ENCODE measurements at regions not wholly inside any gene's neighbourhood (a gene's known extent, or its start where the extent isn't known, plus 50 kb on each side); places are given as distances from the start of the nearest gene placed in this dataset.

GRCh38 chr10:85493703-85494102, 872.9 kb downstream of the GRID1 start:
- TF ChIP-seq, protein P1, sequence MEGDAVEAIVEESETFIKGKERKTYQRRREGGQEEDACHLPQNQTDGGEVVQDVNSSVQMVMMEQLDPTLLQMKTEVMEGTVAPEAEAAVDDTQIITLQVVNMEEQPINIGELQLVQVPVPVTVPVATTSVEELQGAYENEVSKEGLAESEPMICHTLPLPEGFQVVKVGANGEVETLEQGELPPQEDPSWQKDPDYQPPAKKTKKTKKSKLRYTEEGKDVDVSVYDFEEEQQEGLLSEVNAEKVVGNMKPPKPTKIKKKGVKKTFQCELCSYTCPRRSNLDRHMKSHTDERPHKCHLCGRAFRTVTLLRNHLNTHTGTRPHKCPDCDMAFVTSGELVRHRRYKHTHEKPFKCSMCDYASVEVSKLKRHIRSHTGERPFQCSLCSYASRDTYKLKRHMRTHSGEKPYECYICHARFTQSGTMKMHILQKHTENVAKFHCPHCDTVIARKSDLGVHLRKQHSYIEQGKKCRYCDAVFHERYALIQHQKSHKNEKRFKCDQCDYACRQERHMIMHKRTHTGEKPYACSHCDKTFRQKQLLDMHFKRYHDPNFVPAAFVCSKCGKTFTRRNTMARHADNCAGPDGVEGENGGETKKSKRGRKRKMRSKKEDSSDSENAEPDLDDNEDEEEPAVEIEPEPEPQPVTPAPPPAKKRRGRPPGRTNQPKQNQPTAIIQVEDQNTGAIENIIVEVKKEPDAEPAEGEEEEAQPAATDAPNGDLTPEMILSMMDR (IDR thresholded peaks at IDR 0.05) = no peak
- TF ChIP-seq POLR2A (IDR thresholded peaks at IDR 0.05) = no peak

Data from lower leg skin (tissue), 3 donors.